IMR-90 (cell line): ENCODE measurements at regions not wholly inside any gene's neighbourhood (a gene's known extent, or its start where the extent isn't known, plus 50 kb on each side); places are given as distances from the start of the nearest gene placed in this dataset.

Source experiments
- ATAC-seq: fragments of 200-7000 bp; cut with Tn5 transposase; 2 replicates; pipeline ENCODE4 v1.9.1; 2020; ENCODE audit warnings: low read depth, mild to moderate bottlenecking, moderate library complexity
- BruUV-seq: library from RNA; stranded (reverse); fragments of 400-500 nt; replicated peaks from 2 replicates; lab custom pipeline; 2021; lab: Mats Ljungman, UMichigan
- CTCF ChIA-PET: fragments of 300-600 bp; formaldehyde crosslinking; extraction: SDS; loops from one replicate; lab custom pipeline; 2021; ENCODE audit warnings: antibody characterized with exemption; lab: Yijun Ruan, JAX
- POLR2A ChIA-PET: fragments of 300-600 bp; sonication (Branson Sonifier 250); formaldehyde crosslinking; loops from one replicate; lab custom pipeline; 2022; ENCODE audit warnings: antibody characterized with exemption; ENCODE audit not compliant: unreplicated experiment; lab: Charles Lee
- DNase-seq: peaks from one replicate; pipeline ENCODE4 v3.0.0; 2013
- H2AFZ ChIP-seq: replicated peaks from 2 replicates; pipeline ENCODE3; 2013; ENCODE audit warnings: low read length, mild to moderate bottlenecking; ENCODE audit not compliant: poor library complexity
- H2AK5ac ChIP-seq: 2 replicates; pipeline ENCODE4 v1.6.1; 2013; ENCODE audit warnings: low read depth, low read length, inconsistent platforms
- H2AK9ac ChIP-seq: replicated peaks from 2 replicates; pipeline ENCODE3; 2013; ENCODE audit warnings: mild to moderate bottlenecking, low read depth, low read length, moderate library complexity; ENCODE audit not compliant: poor library complexity
- H2BK120ac ChIP-seq: 2 replicates; pipeline ENCODE4 v1.6.1; 2013; ENCODE audit warnings: low read depth, low read length, inconsistent platforms
- H2BK15ac ChIP-seq: 3 replicates; pipeline ENCODE4 v1.6.1; 2013; ENCODE audit warnings: low read depth, low read length, inconsistent platforms
- H2BK20ac ChIP-seq: 2 replicates; pipeline ENCODE4 v1.6.1; 2013; ENCODE audit warnings: low read depth, mild to moderate bottlenecking, inconsistent platforms, low read length, moderate library complexity
- H2BK5ac ChIP-seq: 2 replicates; pipeline ENCODE4 v1.6.1; 2013; ENCODE audit warnings: mild to moderate bottlenecking, low read depth, low read length, inconsistent platforms; ENCODE audit not compliant: poor library complexity, severe bottlenecking
- H3K14ac ChIP-seq: replicated peaks from 2 replicates; pipeline ENCODE4 v1.6.1; 2013; ENCODE audit warnings: low read depth, low read length, inconsistent platforms
- H3K18ac ChIP-seq: 2 replicates; pipeline ENCODE4 v1.6.1; 2013; ENCODE audit warnings: low read depth, low read length, control low read depth
- H3K23ac ChIP-seq: 2 replicates; pipeline ENCODE4 v1.6.1; 2013; ENCODE audit warnings: low read depth, low read length, inconsistent platforms
- H3K27ac ChIP-seq: 2 replicates; pipeline ENCODE4 v1.5.1; 2013; ENCODE audit warnings: mild to moderate bottlenecking, control low read depth, low read length; ENCODE audit not compliant: insufficient read depth
- H3K27me3 ChIP-seq: 2 replicates; pipeline ENCODE4 v1.6.1; 2013; ENCODE audit warnings: low read length; ENCODE audit not compliant: control insufficient read depth, insufficient read depth
- H3K36me3 ChIP-seq: 2 replicates; pipeline ENCODE4 v1.6.1; 2013; ENCODE audit warnings: low read length, mixed read lengths; ENCODE audit not compliant: control insufficient read depth, insufficient read depth
- H3K4ac ChIP-seq: 2 replicates; pipeline ENCODE4 v1.6.1; 2013; ENCODE audit warnings: low read depth, low read length, inconsistent platforms
- H3K4me1 ChIP-seq: 2 replicates; pipeline ENCODE4 v1.6.1; 2013; ENCODE audit warnings: low read length, mixed read lengths; ENCODE audit not compliant: control insufficient read depth, insufficient read depth
- H3K4me2 ChIP-seq: 2 replicates; pipeline ENCODE4 v1.6.1; 2013; ENCODE audit warnings: low read depth, mild to moderate bottlenecking, control low read depth, low read length, moderate library complexity
- H3K4me3 ChIP-seq: 2 replicates; pipeline ENCODE4 v1.5.1; 2013; ENCODE audit warnings: low read depth, mild to moderate bottlenecking, control low read depth, low read length, moderate library complexity; ENCODE audit not compliant: insufficient read depth
- H3K56ac ChIP-seq: 2 replicates; pipeline ENCODE4 v1.6.1; 2013; ENCODE audit warnings: low read length, inconsistent platforms; ENCODE audit not compliant: insufficient read depth; ENCODE audit errors: extremely low read depth
- H3K79me1 ChIP-seq, 2 experiments: 2 replicates each; pipeline ENCODE4 v1.6.1; 2013; ENCODE audit warnings: low read length in 2 of 2, inconsistent platforms in 1 of 2, low read depth in 1 of 2
- H3K9ac ChIP-seq: 2 replicates; pipeline ENCODE4 v1.6.1; 2013; ENCODE audit warnings: low read depth, low read length, control low read depth
- H3K9me1 ChIP-seq: 2 replicates; pipeline ENCODE4 v1.6.1; 2013; ENCODE audit warnings: low read length, inconsistent platforms; ENCODE audit not compliant: insufficient read depth
- H3K9me3 ChIP-seq: 2 replicates; pipeline ENCODE4 v1.6.1; 2013; ENCODE audit warnings: low read length; ENCODE audit not compliant: control insufficient read depth, insufficient read depth
- H4K20me1 ChIP-seq: 2 replicates; pipeline ENCODE4 v1.6.1; 2013; ENCODE audit warnings: low read length, inconsistent platforms; ENCODE audit not compliant: insufficient read depth
- H4K5ac ChIP-seq: 2 replicates; pipeline ENCODE4 v1.6.1; 2013; ENCODE audit warnings: mild to moderate bottlenecking, low read depth, low read length, control low read depth
- H4K8ac ChIP-seq, 2 experiments: 2 replicates each; pipeline ENCODE4 v1.6.1; 2013; ENCODE audit warnings: low read depth in 2 of 2, low read length in 2 of 2, control low read depth in 1 of 2, inconsistent platforms in 1 of 2
- H4K91ac ChIP-seq: 2 replicates; pipeline ENCODE4 v1.6.1; 2013; ENCODE audit warnings: low read depth, low read length, inconsistent platforms; ENCODE audit not compliant: insufficient read depth
- BHLHE40 ChIP-seq: fragments of 150-350 bp; IDR thresholded peaks from 2 replicates; pipeline ENCODE4 v1.6.1; 2016; ENCODE audit warnings: mild to moderate bottlenecking, low read depth, low read length
- CEBPB ChIP-seq: IDR thresholded peaks from 2 replicates; pipeline ENCODE4 v1.6.1; 2012; ENCODE audit warnings: low read depth, low read length, improper control_type of control experiment
- CHD1 ChIP-seq: IDR thresholded peaks from 2 replicates; pipeline ENCODE4 v1.6.1; 2012; ENCODE audit warnings: low read depth, low read length, improper control_type of control experiment
- FOS ChIP-seq: fragments of 150-350 bp; IDR thresholded peaks from 2 replicates; pipeline ENCODE4 v1.6.1; 2016; ENCODE audit warnings: low read depth, low read length
- MAFK ChIP-seq: IDR thresholded peaks from 2 replicates; pipeline ENCODE4 v1.6.1; 2012; ENCODE audit warnings: low read depth, low read length, improper control_type of control experiment
- MAZ ChIP-seq: IDR thresholded peaks from 2 replicates; pipeline ENCODE4 v1.6.1; 2012; ENCODE audit warnings: low read depth, mild to moderate bottlenecking, low read length, improper control_type of control experiment, moderate library complexity, borderline replicate concordance
- MXI1 ChIP-seq: IDR thresholded peaks from 2 replicates; pipeline ENCODE4 v1.6.1; 2012; ENCODE audit warnings: low read depth, mild to moderate bottlenecking, low read length, moderate library complexity, borderline replicate concordance
- NFE2L2 ChIP-seq: fragments of 150-350 bp; IDR thresholded peaks from 2 replicates; pipeline ENCODE4 v1.6.1; 2016; ENCODE audit warnings: low read depth, mild to moderate bottlenecking, low read length
- POLR2A ChIP-seq: IDR thresholded peaks from 2 replicates; pipeline ENCODE4 v1.6.1; 2012; ENCODE audit warnings: mild to moderate bottlenecking, low read depth, low read length
- RAD21 ChIP-seq: IDR thresholded peaks from 2 replicates; pipeline ENCODE4 v1.6.1; 2012; ENCODE audit warnings: low read length, improper control_type of control experiment
- RCOR1 ChIP-seq: IDR thresholded peaks from 2 replicates; pipeline ENCODE4 v1.6.1; 2012; ENCODE audit warnings: mild to moderate bottlenecking, low read length, improper control_type of control experiment; ENCODE audit not compliant: insufficient replicate concordance
- RFX5 ChIP-seq: IDR thresholded peaks from 2 replicates; pipeline ENCODE4 v1.8.0; 2012; ENCODE audit warnings: low read depth, mild to moderate bottlenecking, low read length, moderate library complexity
- SMC3 ChIP-seq: fragments of 150-350 bp; IDR thresholded peaks from 2 replicates; pipeline ENCODE4 v1.6.1; 2016; ENCODE audit warnings: low read depth, mild to moderate bottlenecking, antibody characterized with exemption, low read length, moderate library complexity
- WGBS, 2 experiments: methylation state at CpG; one replicate each; pipeline versions ENCODE4 v1.1.5 to v1.1.7; 2013; ENCODE audit warnings: missing lambda C conversion rate in 2 of 2; ENCODE audit not compliant: insufficient read length in 1 of 2; ENCODE audit errors: extremely low coverage in 2 of 2; 5-methylcytosine and 5-hydroxymethylcytosine counted together
- dilution Hi-C: fragments of 300-500 bp; cut with HindIII; formaldehyde crosslinking; loops from one replicate; pipeline ENCODE4 v1.14.3; 2018; ENCODE audit warnings: low sequenced_read_pairs; ENCODE audit not compliant: unreplicated experiment
- in situ Hi-C: fragments of 300-500 bp; cut with MboI; formaldehyde crosslinking; loops from 3 replicates; pipeline ENCODE4 v1.14.3; 2019; ENCODE audit warnings: low sequenced_read_pairs, inconsistent platforms, mixed read lengths
- intact Hi-C: fragments of 100-400 bp; cut with micrococcal nuclease; formaldehyde crosslinking; loops from 2 replicates; pipeline ENCODE4 v1.10.0; 2022
- TF ChIP-seq, protein P1 (sequence below): fragments of 150-350 bp; IDR thresholded peaks from 2 replicates; pipeline ENCODE4 v1.6.1; 2017; ENCODE audit warnings: mild to moderate bottlenecking, antibody characterized with exemption, low read length, low read depth
- TF ChIP-seq, protein P2 (sequence below): conservative IDR thresholded peaks from 2 replicates; pipeline ENCODE4 v1.5.1; 2012; ENCODE audit warnings: mild to moderate bottlenecking, low read depth, low read length, improper control_type of control experiment
- TF ChIP-seq, protein P3 (sequence below): fragments of 150-350 bp; IDR thresholded peaks from 2 replicates; pipeline ENCODE4 v1.6.1; 2016; ENCODE audit warnings: low read depth, mild to moderate bottlenecking, low read length, moderate library complexity, borderline replicate concordance

DNA sequence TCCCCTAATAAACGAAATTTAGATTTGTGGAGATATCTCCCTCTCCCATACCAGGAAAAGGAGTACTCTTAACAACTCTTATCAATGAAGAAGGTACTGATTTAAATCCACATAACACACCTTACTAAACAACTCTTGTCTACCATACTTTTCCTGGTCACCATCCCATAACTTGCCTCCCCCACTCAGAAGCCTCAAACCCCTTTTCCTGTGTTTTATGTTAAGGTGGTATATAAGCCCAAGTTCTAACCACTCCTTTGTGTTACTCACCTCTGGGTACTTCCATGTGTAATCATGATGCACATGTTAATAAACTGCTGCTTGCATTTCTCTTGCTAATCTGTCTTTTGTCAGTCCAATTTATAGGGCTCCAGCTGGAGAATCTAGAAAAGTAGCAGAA, 330.7 kb downstream of the CD83 start:
- no peaks in the 10 kb centered on the region for H3K36me3 ChIP-seq
- no peaks in the 10 kb centered on the region for H3K27me3 ChIP-seq
- H3K14ac ChIP-seq: no peak overlapping the region
- ATAC-seq (no peak), DNase-seq (no peak)
- H2AK9ac ChIP-seq: no peak overlapping the region
- H2AK5ac ChIP-seq: no peak overlapping the region
- no peak overlapping the region for H2BK15ac ChIP-seq
- in situ Hi-C loops: no loop called here
- peaks cover 5% of the 10 kb centered on the region; the same call in 1 of the 2 replicates for H3K9me3 ChIP-seq
- H4K20me1 ChIP-seq: no peaks in the 10 kb centered on the region
- no peak overlapping the region for H3K4ac ChIP-seq
- no peak overlapping the region for H4K91ac ChIP-seq
- TF ChIP-seq CHD1 (no peak), CEBPB (no peak), MXI1 (no peak), POLR2A (no peak), RFX5 (no peak), SMC3 (no peak), MAFK (no peak), RCOR1 (no peak), MAZ (no peak), NFE2L2 (no peak), RAD21 (no peak), FOS (no peak), BHLHE40 (no peak)
- TF ChIP-seq, protein P1, sequence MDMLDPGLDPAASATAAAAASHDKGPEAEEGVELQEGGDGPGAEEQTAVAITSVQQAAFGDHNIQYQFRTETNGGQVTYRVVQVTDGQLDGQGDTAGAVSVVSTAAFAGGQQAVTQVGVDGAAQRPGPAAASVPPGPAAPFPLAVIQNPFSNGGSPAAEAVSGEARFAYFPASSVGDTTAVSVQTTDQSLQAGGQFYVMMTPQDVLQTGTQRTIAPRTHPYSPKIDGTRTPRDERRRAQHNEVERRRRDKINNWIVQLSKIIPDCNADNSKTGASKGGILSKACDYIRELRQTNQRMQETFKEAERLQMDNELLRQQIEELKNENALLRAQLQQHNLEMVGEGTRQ: no peak
- TF ChIP-seq, protein P2, sequence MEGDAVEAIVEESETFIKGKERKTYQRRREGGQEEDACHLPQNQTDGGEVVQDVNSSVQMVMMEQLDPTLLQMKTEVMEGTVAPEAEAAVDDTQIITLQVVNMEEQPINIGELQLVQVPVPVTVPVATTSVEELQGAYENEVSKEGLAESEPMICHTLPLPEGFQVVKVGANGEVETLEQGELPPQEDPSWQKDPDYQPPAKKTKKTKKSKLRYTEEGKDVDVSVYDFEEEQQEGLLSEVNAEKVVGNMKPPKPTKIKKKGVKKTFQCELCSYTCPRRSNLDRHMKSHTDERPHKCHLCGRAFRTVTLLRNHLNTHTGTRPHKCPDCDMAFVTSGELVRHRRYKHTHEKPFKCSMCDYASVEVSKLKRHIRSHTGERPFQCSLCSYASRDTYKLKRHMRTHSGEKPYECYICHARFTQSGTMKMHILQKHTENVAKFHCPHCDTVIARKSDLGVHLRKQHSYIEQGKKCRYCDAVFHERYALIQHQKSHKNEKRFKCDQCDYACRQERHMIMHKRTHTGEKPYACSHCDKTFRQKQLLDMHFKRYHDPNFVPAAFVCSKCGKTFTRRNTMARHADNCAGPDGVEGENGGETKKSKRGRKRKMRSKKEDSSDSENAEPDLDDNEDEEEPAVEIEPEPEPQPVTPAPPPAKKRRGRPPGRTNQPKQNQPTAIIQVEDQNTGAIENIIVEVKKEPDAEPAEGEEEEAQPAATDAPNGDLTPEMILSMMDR: no peak
- TF ChIP-seq, protein P3, sequence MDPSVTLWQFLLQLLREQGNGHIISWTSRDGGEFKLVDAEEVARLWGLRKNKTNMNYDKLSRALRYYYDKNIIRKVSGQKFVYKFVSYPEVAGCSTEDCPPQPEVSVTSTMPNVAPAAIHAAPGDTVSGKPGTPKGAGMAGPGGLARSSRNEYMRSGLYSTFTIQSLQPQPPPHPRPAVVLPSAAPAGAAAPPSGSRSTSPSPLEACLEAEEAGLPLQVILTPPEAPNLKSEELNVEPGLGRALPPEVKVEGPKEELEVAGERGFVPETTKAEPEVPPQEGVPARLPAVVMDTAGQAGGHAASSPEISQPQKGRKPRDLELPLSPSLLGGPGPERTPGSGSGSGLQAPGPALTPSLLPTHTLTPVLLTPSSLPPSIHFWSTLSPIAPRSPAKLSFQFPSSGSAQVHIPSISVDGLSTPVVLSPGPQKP: no peak
- no CpG with 5 or more reads among the region's 1 CpG for WGBS, 2 experiments
- dilution Hi-C loops: no loop called here
- POLR2A ChIA-PET: no interaction called here
- no peak overlapping the region for H3K4me2 ChIP-seq
- no peak overlapping the region for H3K4me3 ChIP-seq
- intact Hi-C loops: no loop called here
- H3K27ac ChIP-seq: no peak overlapping the region
- H4K8ac ChIP-seq: no peak overlapping the region
- no peak overlapping the region for H3K9ac ChIP-seq
- CTCF ChIA-PET: no interaction called here
- H2AFZ ChIP-seq: no peak overlapping the region
- no peak overlapping the region for H3K18ac ChIP-seq
- H2BK120ac ChIP-seq: no peak overlapping the region
- no peak overlapping the region for H2BK5ac ChIP-seq
- peaks cover 7% of the 10 kb centered on the region; the same call in 1 of the 2 replicates for H3K9me1 ChIP-seq
- no peak overlapping the region for H3K56ac ChIP-seq
- BruUV-seq: no TSS peak
- H2BK20ac ChIP-seq: no peak overlapping the region
- peaks cover 8% of the 10 kb centered on the region; the same call in 1 of the 2 replicates for H3K4me1 ChIP-seq
- H3K79me1 ChIP-seq: no peaks in the 10 kb centered on the region
- no peak overlapping the region for H3K23ac ChIP-seq
- H4K5ac ChIP-seq: no peak overlapping the region
